ENCODE measurements at regions not wholly inside any gene's neighbourhood (a gene's known extent, or its start where the extent isn't known, plus 50 kb on each side); places are given as distances from the start of the nearest gene placed in this dataset.

DNA sequence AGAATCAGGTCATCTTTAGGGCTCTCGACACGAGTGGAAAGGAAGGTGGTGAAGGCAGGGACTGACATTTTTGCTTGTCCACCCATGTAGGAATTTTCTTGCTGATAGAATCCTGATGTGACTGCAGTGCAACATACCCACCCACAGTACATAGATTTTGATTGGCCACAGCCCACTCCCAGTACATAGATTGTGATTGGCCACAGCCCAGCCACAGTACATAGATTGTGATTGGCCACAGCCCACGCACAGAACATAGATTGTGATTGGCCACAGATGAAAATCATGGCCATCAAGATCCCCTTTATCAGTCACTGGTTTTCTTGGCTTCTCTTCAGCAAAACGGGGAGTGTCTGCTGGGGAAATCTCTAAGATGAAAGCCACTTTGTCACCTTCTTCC is 1041.5 kb downstream of the AACS start:
- TF ChIP-seq, protein P1, sequence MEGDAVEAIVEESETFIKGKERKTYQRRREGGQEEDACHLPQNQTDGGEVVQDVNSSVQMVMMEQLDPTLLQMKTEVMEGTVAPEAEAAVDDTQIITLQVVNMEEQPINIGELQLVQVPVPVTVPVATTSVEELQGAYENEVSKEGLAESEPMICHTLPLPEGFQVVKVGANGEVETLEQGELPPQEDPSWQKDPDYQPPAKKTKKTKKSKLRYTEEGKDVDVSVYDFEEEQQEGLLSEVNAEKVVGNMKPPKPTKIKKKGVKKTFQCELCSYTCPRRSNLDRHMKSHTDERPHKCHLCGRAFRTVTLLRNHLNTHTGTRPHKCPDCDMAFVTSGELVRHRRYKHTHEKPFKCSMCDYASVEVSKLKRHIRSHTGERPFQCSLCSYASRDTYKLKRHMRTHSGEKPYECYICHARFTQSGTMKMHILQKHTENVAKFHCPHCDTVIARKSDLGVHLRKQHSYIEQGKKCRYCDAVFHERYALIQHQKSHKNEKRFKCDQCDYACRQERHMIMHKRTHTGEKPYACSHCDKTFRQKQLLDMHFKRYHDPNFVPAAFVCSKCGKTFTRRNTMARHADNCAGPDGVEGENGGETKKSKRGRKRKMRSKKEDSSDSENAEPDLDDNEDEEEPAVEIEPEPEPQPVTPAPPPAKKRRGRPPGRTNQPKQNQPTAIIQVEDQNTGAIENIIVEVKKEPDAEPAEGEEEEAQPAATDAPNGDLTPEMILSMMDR (conservative IDR thresholded peaks at IDR 0.05) = no peak
- H3K27ac ChIP-seq = no peak overlapping the region

DNA sequence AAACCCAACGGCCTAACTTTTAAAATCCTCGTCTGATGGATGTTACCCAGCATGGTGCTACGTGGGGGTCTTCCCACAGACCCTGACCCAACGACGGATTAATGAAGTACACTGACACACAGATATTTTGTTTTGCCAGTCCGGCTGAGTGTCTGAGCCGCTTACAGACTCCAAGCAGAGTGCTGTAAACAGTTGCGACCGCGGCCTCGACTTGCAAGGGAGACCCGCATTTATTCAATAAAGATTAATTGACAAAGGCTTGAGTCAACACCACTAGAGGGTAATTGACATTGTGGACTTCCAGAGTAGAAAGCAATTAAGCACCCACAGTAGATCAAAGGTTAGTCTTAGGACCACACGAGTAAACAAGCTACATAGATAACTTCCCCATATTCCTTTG is 1042.4 kb downstream of the AACS start:
- TF ChIP-seq, protein P1 (conservative IDR thresholded peaks at IDR 0.05) = no peak
- H3K27ac ChIP-seq = no peak overlapping the region

DNA sequence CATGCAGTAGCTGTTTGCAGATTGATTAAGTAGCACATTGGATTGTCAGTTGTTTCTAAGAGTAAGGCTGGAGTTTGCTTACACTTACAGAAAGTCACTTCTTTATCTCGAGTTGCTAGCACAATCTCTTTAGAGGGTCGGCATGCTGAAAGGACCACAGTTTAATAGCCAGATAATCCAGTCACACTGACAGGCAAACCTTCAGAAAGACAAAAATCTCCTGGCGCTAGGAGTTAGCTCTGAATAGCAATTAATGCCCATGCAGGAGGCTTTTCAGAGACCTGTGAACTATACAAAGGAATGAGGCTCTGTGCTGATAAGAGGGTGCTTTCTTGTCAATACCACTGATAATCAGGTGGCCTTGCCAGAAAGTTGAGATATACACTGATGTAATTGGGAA is 1043.0 kb downstream of the AACS start:
- H3K27ac ChIP-seq = no peak overlapping the region
- TF ChIP-seq, protein P1 (conservative IDR thresholded peaks at IDR 0.05) = no peak

GRCh38 chr12:126112141-126112540 is 1046.9 kb downstream of the AACS start:
- TF ChIP-seq, protein P1 (conservative IDR thresholded peaks at IDR 0.05) = no peak
- no peak overlapping the region for H3K27ac ChIP-seq

DNA sequence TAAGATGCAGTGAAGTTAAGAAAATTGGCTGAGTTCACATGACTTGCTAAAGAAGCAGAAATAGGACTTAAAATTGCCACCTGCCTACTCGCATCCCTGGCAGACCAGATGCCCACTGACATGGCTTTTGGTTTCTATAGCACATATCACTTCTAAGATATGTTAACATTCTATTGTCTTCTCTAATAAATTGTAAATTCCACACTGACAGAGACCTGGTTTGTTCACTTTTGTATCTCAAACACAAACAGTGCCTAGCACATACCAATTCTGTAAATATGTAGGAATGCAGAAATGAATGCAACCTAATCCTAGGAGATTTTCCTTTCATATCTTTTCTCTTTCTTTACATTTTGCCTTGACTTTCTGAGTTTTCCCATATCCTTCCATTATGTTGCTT is 1047.6 kb downstream of the AACS start:
- H3K27ac ChIP-seq = no peak overlapping the region
- TF ChIP-seq, protein P1 (conservative IDR thresholded peaks at IDR 0.05) = no peak

GRCh38 chr12:126114441-126114840 is 1049.2 kb downstream of the AACS start:
- H3K27ac ChIP-seq = no peak overlapping the region
- TF ChIP-seq, protein P1 (conservative IDR thresholded peaks at IDR 0.05) = no peak

GRCh38 chr12:126117502-126117901 is 1052.3 kb downstream of the AACS start:
- TF ChIP-seq, protein P1 (conservative IDR thresholded peaks at IDR 0.05) = no peak
- H3K27ac ChIP-seq = no peak overlapping the region

DNA sequence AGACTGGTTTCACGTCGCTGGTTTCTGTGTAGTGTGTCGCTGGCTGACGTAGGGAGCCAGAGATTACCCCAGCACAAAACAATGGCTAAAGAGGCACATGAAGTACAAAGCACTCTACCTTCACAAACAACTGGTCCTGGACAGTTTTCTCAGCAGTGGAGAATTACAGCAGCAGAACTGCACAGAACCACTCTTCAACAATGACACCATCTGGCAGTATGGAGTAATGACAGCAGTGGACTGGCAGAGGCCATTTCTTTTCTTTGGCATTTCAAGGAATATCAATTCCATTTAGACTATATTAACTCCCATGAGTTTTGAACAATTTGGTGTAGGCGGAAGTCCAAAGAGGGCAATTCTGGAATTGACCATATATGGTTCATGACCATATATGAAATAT is 1074.1 kb downstream of the AACS start:
- H3K27ac ChIP-seq = no peak overlapping the region
- TF ChIP-seq, protein P1 (conservative IDR thresholded peaks at IDR 0.05) = no peak

Measured in VCaP (cell line).